CD4-positive, alpha-beta T cell treated with Interleukin-17A for 1 hour (primary cell): ENCODE measurements at regions not wholly inside any gene's neighbourhood (a gene's known extent, or its start where the extent isn't known, plus 50 kb on each side); places are given as distances from the start of the nearest gene placed in this dataset.
"Not testable (repeated sequence)": the region's sequence is repeated elsewhere in the genome, so short reads cannot be mapped to it uniquely, and the experiment has no call there.

ENCODE experiments used
- DNase-seq: peaks from one replicate; pipeline ENCODE4 v3.0.0-alpha.2; 2020

DNA sequence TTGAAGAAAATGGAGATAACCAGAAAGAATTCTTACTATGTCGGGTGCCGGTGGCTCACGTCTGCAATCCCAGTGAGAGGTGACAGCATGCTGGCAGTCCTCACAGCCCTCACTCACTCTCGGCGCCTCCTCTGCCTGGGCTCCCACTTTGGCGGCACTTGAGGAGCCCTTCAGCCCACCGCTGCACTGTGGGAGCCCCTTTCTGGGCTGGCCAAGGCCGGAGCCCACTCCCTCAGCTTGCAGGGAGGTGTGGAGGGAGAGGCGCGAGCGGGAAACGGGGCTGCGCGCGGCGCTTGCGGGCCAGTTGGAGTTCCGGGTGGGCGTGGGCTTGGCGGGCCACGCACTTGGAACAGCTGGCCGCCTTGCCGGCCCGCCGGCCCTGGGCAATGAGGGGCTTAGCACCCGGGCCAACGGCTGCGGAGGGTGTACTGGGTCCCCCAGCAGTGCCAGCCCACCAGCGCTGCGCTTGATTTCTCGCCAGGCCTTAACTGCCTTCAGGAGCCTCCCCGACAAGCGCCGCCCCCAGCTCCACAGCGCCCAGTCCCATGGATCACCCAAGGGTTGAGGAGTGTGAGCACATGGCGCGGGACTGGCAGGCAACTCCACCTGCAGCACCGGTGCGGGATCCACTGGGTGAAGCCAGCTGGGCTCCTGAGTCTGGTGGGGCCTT, 1672.5 kb upstream of the B3GALT2 start:
- not testable (repeated sequence) for DNase-seq

DNA sequence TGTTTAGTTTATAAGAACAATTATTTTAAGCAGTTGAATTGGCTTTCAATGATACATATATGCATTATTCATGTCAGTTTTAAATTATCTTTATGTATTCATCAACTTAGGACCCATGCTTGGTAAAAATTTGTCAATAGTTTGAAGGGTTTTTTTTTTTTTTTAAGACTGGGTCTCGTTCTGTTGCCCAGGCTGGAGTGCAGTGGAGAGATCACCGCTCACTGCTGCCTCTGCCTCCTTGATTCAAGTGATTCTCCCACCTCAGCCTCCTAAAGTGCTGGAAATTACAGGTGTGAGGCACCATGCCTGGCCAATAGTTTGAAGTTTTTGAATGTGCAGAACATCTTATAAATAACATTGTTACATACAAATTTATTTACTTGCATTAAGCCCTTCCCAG, 1671.0 kb upstream of the B3GALT2 start:
- no peak for DNase-seq

DNA sequence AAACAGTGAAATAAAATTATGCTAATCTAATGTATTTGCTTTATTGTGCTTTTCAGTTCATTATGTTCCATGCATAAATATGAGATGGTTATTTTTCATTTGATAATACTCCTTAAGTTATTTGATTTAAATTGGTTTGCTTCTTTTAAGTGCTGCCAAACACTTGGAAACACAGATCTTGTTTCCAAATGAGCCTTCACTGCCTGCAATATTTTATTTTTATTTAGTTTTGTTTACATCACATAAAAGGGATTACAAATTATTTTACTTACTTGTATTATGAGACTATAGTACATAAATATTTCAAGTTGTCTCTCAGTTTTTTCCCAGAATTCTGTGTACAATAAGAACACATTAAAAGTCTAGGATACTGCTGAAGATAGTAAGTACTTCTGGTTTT, 1662.4 kb upstream of the B3GALT2 start:
- DNase-seq = no peak

DNA sequence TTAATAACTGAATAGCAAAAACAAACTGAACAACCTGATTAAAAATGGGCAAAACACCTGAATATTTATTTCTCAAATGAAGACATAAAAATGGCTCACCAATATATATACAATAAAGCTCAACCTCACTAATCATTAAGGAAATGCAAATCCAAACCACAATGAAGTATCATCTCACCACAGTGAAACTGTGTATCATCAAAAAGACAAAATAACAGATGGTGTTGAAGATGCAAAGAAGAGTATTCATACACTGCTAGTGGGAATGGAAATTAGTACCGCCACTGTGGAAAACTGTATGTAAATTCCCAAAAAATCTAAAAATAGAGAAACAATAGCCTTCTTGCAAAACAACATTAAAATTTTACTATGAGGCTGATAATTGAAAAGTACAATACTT, 1660.1 kb upstream of the B3GALT2 start:
- no peak for DNase-seq

DNA sequence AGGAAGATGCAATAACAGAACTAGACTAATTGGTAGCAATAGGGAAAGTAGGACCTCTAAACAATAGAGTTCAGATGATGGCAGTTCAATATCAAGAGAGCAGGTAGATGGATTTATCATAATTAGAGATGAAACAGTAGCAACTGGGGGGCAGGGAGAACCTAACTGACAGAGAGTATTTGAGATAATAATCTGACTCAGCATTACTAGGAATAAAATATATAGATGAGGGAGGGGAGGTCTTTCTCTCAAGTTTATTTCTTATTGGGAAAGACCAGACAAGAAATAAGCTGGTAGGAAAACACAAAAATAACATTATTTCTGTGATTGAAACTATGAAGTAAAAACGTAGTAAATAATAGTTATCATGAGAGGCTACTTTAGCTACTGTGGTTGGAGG, 1656.7 kb upstream of the B3GALT2 start:
- DNase-seq = no peak

DNA sequence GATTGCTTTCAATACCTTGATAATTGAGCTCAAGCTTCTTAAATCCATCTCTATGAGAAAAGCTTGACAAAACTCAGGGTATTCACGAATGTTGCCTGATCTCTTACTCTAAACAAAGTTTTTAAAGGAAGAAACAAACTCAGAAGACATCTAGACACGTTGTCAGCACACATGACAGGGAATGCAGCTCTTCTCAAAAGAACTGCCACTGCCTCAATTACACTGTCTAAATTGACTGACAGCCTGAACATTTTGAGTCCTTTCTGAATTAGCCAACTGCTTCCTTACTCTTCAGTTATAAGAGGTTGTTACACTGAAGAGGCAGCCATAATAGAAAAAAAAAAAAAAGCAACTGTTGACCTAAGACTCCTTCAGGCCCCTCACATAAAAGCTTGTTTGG, 1646.7 kb upstream of the B3GALT2 start:
- no peak for DNase-seq

DNA sequence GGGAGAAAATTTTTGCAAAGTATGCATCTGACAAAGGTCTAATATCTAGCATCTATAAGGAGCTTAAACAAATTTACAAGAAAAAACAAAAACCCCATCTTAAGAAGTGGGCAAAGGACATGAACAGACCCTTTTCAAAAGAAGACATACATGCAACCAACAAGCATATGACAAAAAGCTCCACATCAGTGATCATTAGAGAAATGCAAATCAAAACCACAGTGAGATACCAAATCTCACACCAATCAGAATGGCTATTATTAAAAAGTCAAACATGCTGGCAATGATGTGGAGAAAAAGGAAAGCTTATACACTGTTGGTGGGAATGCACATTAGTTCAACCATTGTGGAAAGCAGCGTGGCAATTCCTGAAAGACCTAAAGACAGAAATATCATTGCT, 1645.2 kb upstream of the B3GALT2 start:
- DNase-seq = not testable (repeated sequence)

DNA sequence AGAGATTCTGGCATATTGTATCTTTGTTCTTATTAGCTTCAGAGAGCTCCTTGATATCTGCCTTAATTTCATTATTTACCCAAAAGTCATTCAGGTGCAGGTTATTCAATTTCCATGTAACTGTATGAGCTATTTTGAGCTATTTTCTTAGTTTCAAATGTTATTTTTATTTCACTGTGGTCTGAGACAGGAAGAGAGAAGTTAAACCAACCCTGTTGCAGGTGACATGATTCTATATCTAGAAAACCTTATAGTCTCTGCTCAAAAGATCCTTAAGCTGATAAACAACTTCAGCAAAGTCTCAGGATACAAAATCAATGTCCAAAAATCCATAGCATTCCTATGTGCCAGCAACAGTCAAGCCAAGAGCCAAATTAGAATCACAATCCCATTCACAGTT, 1644.0 kb upstream of the B3GALT2 start:
- DNase-seq = no peak

DNA sequence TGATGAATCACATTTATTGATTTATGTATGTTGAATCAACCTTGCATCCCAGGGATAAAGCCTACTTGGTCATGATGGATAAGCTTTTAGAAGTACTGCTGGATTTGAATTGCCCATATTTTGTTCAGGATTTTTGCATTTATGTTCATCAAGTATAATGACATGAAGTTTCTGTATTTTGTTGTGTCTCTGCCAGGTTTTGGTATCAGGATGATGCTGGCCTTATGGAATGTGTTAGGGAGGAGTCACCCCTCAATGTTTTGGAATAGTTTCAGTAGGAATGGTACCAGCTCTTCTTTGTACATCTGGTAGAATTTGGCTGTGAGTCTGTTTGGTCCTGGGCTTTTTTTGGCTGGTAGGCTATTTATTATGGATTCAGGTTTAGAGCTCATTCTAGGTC, 1643.1 kb upstream of the B3GALT2 start:
- DNase-seq = no peak

DNA sequence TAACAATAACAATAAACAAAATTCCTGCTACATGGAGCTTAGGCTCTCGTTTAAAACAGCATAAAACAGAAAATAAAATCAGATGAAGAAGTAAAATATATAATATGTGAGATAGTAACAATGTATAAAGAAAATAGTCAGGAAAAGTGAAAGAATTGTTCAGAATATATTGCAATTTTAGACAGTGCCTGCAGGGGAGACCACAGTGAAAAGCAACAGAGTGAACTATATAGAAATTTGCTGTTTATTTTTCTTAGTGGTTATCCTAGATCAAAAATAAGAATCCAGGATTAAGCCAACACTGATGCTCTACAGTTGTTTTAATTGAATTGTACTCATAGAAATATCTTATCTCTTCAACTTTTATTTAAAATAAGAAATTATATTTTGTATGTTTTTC, 1639.0 kb upstream of the B3GALT2 start:
- no peak for DNase-seq

DNA sequence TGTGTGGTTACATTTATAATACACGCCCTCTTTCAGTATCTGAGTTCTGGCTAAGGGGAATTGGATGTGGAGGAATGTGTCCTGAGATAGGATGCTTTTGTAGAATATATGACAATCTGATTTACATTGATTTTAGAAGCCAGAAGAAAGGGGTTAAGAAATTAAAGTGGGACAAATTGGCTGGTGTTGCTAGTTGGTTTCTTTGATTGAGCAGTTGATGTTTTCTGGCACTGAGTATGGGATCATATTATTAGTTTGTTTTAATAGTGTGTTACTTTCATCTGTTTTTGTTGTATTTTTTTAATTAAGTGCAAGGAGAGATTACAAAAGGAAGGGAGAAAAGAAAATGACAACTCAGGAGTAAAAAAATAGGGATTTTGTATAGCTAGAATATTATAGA, 1634.7 kb upstream of the B3GALT2 start:
- no peak for DNase-seq

DNA sequence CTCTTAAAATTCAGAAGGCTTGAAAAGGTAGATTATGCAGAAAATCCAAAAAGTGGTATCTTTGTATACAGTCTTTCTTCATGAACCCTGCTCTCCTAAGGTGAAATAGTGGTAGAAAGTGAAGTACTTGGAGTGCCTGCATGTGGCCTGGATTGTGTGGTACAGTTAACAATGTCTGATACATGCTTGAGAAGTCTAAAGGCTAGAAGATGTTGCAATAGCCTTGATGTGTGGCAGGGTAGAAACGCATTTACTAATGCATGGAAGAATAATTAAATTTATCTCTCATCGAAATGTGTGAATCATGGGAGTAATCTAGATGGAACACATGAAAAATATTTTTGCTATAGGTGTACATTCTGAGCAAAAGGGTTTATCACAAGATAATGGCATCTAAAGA, 1632.3 kb upstream of the B3GALT2 start:
- no peak for DNase-seq

DNA sequence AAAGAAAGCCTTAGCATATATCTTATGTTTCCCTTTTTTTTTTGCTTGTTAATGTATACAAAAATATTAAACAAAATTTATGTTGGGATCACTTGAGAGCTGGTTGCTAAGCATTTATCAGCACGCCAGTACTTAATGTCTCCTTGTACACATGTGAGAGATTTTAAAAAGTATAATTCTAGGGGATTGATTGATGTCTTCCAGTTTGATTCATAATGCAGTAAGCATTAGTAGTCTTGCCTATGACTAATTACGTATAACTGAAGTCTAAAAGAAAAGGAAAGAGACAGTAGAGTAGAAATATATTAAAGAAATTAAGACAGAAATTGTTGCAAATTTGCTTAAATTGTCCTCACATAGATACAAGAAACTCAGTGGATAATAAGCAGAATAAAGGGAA, 1630.4 kb upstream of the B3GALT2 start:
- no peak for DNase-seq

DNA sequence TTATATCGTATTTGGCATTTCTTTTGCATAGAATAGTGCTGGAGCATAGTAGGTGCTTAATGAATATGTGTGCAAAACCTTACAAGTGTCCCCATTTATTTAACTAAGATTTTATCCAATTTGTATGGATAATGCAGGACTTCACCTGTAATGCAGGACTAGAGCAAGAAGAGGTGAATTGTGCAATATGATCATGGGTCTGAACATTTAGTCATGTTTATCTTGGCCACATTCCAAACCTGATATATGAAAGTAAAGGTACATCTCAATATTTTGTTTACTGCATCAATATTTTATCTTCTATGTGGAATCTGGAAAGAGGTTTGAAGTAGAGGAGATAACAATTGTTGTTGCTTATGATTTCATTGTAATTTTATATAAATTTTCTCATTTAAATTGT, 1626.7 kb upstream of the B3GALT2 start:
- DNase-seq = no peak

DNA sequence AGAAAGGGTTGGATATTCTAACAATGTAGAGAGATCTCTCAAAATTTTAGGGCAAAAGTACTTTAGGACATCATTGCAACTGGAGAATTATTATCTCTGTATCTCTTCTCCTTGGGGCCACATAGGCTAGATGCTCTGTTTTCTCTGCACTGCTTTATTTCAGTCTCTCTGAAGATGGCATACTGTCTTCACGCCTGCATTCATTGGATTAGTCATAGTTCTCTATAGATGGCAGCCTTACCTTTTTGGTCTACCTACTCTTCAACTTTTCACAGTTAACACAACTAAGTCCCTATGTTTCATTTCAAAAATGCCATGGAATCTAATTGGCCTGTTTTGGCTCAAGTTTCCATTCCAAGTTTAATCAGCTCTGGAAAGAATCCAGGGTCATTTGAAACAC, 1623.3 kb upstream of the B3GALT2 start:
- no peak for DNase-seq

DNA sequence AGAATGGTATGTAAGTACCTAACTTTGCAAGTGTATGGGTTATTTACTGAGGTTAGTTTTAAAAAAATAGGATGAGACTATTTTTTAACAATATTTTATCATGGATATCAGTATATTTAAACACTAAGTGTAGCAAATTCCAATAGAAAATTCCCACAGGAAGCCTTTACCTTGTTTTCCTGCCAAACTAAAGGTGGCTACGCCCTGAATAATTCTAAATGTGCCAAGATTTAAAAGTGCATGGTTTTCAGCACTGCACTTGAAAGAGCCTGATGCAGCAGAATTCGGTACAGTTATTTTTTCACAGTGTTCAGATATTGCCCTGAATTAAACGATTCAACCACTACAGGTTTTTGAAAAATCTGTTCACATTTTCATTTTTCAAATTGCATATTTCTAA, 1622.8 kb upstream of the B3GALT2 start:
- DNase-seq = no peak

DNA sequence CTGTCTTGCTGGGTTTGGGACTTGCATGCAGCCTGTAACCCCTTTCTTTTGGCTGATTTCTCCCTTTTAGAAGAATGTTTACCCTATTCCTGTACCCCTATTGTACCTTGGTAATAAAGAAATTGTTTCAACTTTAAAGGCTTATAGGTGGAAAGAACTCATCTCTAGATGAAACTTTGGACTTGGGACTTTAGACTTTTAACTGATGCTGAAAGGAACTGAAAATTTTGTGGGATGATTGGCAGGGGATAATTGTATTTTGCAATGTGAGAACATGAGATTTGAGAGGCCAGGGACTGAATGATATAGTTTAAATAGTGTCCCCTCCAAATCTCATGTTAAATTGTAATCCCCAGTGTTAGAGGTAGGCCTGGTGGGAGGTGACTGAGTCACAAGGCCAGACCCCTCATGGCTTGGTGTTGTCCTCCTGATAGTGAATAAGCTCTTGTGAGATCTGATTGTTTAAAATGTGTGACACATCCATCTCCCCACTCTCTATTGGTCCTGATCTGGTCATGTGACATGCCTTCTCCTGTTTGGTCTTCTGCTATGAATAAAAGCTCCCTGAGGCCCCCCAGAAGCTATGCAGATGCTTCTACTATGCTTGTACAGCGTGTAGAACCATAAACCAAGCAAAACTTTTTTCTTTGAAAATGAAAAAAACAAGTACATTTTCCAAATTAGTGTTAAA, 1621.3 kb upstream of the B3GALT2 start:
- no peak for DNase-seq

DNA sequence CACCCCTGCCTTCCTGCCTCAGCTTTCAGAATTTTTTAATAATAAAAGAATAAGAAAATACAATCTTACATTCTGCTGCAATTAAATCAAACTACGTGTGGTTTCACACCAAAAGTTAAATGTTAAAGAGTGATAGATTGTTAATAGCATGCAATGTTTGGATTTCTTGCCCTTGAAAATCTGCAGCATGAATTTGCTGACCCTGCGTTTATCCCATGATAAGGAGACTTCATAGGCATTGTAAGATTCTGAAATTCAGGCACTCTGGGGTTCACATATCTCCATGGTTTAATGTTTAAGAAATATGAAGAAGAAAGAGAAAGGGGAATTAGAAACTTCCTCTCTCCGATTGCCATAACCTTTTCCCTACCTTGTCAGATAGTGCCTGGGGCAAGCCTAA, 1616.2 kb upstream of the B3GALT2 start:
- DNase-seq = no peak

DNA sequence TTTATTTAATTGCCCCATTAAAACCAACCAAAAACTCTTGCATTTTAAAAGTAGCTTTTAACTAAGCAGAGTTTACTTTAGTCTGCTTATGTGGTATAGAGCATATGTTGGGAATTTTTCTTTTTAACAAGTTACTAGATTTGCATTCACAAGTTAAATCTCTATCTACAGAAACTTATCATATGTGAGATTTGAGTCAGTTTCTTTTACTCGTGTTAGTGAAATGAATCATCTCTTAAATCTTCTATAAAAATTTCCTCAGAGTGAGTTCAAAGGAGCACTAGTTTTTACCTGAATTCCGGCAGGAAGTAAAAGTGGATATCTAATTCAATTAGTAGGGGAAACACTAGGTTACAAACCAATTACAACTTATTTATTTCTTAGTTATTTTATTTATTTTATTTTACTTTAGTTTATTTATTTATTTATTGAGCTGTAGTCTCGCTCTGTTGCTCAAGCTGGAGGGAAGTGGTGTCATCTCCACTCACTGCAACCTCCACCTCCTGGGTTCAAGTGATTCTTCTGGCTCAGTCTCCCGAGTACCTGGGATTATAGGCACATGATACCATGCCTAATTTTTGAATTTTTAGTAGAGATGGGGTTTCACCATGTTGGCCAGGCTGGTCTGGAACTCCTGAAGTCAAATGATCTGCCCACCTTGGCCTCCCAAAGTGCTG, 1609.6 kb upstream of the B3GALT2 start:
- DNase-seq = no peak

DNA sequence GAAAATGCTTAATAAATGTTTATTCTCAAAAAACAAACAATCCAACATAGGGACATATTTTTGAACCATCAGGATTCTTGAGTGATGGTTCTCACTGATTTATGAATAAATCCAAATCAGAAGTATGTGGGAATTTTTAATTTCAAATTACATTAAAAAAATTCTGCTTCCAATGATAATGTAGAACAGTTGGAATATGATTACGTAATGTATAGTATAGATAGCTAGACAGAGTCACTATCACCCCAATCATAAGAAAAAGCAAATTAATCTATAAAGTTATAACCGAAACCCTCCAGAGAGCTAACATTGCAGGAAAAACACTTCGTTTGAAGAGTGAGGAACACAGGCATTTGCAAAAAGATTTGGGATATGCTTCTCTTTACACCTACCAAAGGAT, 1600.6 kb upstream of the B3GALT2 start:
- no peak for DNase-seq

DNA sequence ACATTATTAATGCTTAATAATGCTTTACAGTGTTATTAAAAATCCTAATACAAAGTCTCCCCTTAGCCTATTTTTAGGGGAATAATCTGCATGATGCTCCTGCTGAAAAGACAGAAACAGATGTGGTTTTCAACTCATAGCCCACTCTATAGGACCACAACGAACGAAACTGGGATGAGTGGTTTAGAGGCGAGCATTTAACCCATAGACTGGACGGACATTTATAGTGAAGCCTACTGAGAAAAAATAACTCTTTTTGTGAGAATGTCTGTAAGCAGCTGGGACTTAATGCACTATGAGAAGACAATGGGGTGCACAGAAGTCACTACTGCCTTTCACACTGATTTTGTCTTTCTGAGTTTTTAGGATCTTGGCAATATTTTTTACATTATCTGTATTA, 1599.6 kb upstream of the B3GALT2 start:
- DNase-seq = no peak

DNA sequence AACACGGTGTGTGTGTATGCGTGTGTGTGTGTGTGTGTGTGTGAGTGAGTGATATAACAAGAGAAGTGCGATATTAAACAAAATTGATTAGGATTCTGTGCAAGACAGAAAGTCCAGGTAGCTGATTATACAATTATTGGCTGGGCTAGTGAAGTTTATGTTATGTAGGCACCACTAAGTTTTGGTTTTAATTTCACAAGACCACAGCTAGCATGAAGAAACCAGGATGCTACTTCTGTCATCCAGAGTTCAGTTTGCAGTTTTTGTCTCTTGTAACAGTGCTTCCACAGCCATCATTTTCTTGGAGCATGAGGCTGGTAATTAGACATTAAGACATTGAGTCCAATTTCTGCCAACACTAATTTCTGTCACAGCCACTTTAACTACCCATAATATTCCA, 1590.2 kb upstream of the B3GALT2 start:
- no peak for DNase-seq

DNA sequence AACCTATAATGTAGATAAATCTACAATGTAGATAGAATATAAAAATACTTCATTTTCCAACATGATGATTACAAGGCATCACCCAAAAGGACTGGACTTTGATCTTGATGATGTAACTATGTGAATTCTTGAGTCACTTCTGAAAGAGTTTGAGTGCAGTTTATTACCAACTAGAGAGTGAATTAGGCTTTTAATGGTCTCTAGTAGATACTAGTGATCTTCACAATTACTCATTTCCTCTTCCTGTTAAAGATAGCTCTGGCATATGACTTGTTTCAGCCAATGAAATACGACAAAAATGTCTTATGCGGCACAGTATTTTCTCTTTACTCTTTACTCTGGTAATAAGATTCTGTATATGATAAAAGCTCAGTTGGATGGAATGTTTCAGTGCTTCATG, 1588.1 kb upstream of the B3GALT2 start:
- no peak for DNase-seq

DNA sequence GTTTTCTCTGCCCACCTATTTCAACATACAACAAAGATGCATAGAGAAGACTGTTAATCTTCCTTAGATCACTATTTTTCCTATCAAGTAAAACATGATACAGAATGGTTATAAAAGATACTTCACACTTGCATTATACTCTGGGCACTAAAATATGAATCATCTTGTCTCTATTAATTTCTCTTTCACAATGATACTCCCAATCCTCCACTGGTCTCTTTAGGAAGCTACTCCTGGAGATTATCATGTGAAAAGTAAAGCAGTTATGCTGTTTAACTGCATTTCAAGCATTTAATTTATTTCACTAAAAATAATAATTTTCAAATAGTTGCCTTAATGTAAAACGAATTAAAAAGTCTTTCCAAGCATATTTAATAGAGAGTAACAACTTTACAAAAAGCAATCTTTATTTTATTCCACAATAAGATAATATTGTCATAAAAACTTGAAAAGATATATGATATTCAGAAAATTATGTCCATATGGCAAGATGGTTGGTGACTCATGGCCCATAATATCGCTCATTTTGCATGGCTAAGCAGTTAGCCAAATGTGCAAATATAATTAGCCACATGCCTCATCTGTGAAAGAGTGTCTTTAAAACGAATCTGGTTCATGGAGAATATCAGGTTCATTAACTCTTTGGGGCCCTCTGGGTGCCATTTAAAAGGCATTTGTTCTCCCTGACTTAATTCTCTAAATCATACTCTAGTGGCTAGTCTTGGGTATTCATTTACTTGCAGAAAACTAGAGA, 1569.0 kb upstream of the B3GALT2 start:
- no peak for DNase-seq
